HT-29 (cell line): ENCODE measurements at regions not wholly inside any gene's neighbourhood (a gene's known extent, or its start where the extent isn't known, plus 50 kb on each side); places are given as distances from the start of the nearest gene placed in this dataset.

ENCODE experiments used
- DNase-seq: peaks from one replicate; pipeline ENCODE4 v3.0.0-alpha.2; 2015; ENCODE audit warnings: low spot score

DNA sequence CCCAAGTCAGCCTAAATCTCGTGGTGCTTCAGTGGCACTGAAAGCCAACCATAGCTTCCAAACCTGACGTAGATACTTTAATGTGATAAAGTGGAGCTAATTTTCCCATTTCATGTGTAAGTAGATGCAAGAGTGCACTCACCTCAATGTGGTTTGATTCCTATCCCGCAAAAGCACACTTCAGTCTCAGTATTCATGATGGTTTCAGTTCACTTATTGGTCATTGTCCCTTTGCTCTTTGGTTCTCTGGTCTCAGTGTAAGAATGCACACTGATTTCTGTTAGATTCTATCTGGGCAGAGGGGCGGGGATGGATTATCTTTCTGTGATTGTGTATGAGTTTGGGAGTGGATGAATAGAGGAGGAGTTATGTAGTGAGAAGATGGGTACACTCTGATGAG lies 340.6 kb downstream of the KCNRG start:
- no peak for DNase-seq

DNA sequence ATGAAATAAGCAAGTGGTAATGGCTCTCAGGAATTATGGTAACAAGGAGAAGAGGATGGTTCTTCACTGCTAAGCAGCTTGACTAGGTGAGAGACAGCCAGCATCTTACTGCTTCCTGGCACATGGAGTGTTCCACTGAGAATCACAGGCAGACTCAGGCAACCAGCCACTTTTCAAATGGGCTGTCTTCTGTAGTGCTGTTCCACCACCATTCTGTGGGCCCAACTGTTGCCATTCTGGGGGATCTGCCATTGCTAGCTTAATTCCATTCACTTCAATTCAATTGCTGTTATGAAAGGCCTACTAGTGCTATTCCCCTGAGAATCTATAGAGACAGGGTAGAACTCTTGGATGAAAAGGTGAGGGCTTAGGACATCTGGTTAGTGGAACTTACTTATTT lies 341.9 kb downstream of the KCNRG start:
- no peak for DNase-seq

GRCh38 chr13:50357586-50358118 lies 342.4 kb downstream of the KCNRG start:
- peak; percentile 19 for DNase-seq

DNA sequence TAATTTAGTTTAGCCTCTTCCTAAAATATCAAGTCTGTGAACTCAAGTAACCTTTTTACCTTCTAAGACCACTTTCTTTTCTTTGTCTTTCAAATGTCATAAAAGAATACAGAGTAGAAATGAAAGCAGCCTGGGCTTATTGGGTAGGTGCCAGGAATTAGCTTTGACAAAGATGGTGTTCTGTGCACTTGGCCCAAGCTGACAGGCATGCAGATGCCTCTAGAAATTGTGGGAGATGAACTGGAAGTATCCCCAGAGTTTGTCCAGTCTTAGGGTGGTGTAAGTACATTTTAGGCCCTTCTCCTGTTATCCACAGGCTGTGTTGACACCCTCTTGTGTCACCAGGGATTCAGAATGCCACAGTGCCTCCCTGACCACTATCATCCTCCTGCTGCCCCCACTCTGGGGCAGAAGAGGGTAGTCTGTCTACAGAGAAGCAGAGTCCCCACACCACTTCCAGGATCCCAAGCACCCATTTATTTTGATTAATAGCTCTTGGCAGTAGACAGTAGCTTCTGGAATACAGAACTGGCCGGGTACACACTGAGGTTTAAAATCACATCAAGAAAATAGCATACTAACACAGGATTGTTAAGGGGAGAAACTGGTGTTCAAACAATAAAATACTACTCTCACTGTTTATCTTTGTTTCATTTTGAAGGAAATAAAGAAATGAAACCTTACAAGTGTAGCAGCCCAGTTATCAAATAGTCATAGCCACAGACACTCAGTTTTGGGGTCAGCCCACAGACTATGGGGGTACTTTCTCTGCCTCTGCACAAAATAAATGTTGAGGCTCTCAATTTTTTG lies 343.2 kb downstream of the KCNRG start:
- no peak for DNase-seq

DNA sequence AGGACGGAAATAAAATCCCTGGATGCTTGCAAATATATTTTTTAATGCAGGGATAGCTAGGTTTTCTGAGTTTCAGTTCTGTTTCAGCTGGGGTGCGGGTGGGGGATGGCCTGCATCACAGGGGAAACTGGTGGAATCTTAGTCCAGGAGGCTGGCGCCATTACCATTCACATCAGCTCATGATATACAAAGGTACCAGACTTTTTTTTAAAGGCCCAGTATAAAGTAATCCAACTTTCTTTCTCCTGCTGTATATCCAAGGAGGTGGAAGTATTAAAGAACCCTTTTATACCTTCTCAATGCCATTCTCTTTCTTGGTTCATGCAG lies 343.8 kb downstream of the KCNRG start:
- no peak for DNase-seq

GRCh38 chr13:50359779-50360178 lies 344.5 kb downstream of the KCNRG start:
- DNase-seq = no peak

GRCh38 chr13:50360637-50361036 lies 345.4 kb downstream of the KCNRG start:
- no peak for DNase-seq

- DNase-seq = no peak
Observed at GRCh38 chr13:50361282-50361681, 346.0 kb downstream of the KCNRG start.

DNA sequence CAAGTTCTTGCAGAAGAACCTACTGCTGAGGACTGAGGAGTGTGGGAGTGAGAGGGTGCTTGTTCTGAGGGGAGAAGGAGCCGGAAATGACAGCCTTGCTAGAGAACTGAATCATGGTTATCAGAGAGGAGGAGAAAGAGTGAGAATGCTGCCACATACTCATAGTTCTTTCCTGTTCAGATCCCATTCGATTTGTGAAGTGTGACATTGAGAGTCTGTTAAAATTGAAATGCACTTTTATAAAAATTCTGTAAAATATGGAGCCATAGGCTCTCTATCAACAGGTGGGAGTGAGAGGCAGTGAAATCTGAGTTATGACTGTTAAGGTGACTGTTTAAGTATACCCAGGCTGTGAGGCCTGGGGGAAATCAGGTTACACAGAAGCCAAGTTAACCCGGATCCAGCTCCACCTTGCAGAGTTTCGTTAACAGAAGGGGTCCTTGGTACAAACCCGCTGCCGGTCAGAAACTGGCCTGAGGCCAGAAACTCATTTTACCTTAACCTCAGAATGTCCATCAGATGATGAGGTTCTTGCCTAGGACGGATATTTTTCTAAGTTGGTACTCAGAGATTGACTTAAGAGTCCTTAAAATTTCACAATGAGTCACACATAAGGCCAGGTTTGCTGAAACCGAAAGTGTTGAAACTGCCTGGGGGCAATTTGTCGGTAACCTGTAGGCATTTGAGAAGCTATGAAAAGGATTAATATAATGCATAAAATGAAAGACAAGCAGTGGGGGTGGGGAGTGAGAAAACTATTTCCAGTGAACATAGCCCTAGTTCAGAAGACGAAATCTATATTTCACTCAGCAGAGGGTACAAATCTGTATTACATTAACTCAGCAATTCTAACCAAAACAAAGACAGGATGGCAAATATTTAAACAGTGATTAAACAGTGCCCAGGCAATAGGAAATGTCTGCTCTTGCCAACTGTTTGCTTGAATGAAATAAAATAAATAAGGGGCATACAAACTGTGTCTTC lies 350.5 kb downstream of the KCNRG start:
- DNase-seq = peak; percentile 76

DNA sequence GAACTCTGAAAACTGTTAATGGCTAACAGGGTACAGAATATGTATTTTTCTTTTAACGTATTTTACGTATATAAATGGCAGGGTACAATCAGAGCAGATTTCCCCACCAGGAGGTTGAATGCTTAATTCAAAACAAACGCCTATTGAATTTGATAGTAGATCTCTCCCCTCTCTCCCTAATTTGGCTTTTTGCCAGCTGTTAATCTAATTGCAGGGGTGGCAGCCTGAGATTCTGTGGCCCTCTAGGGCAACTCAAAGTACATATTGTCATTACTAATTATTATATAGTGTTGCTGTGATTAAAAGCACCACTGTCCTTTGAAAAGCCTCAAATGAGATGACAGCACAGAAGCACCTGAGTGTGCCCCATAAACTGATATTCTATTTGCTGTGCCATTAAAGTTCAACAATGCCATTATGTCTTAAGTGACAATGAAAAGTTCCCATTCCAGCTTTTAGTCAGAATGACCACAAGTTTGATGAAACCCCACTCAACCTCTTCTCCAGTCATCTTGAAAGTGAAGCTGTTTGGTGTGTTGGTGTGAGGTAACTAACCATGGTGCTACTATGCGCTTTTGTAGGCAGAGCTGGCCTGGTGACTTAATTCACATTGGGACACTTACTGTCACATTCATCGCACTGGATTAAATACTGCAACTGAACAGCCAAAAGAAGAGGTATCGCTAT lies 351.4 kb downstream of the KCNRG start:
- peak; percentile 37 for DNase-seq

GRCh38 chr13:50369646-50370045 lies 354.4 kb downstream of the KCNRG start:
- no peak for DNase-seq

GRCh38 chr13:50370303-50370950 lies 355.2 kb downstream of the KCNRG start:
- DNase-seq = no peak

DNA sequence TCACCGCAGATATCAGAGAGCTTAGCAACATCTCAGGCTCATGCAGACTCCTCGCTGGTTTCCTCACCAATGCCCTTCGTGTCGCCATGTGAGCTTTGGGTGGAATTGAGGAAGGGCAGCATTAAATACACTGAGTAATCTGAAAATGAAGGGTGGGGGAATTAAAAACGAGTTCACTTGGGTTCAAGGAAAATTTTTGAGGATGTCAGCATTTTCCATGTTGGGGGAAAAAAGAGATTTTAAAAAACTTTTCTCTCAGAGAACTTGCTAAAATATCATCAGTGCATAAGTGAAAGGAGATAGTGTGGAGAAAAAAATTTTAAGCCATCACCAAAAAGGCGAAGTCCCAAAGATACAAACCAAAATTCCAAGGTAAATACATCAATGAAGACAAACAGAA lies 359.3 kb downstream of the KCNRG start:
- no peak for DNase-seq

DNA sequence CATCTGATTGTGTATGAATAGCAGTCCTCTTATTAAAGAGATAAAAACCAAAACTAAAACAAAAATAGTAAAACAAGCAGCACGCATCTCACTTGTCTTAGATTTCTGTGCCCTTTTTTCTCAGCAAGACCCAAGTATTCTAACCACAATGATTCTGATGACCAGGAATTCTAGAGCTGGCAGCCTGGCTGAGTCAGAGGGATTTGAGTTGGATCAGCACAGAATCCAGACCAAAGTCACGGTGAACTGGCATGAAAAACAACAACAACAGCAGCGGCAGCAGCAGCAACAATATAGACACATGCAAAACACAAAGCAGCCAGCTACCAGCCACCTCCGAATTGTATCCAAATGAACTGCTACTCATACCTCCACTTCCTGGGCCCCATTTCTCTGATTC lies 360.5 kb downstream of the KCNRG start:
- no peak for DNase-seq

- peak; percentile 48 for DNase-seq
Observed at GRCh38 chr13:50376895-50377575, 361.8 kb downstream of the KCNRG start.

- no peak for DNase-seq
Observed at GRCh38 chr13:50377726-50378270, 362.6 kb downstream of the KCNRG start.

DNA sequence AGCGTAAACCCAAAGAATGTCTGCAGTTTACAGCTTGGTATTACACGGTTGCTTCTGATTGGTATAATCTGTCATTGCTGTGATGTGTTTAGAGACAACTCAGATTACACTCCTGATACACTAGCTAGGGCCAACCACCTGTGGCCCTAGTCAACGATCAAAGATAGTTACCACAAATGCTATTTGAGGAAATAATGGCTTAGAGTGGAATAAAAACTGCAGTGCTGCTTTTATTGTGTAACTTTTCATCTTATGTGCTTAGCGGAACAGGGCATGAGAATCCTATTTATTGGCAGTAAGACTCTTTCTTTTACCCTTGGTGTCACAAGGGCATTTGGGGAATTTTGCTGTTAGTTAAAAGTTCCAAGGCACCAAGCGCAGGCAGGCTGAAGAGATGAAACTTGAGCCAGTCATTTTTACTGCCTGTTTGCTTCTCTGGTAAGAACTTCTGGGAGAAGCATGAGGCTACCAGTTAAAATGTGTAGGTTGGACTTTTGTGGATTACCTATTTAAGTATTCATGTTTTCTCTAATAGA lies 363.3 kb downstream of the KCNRG start:
- DNase-seq = no peak

- DNase-seq = no peak
Observed at GRCh38 chr13:50379584-50379983, 364.3 kb downstream of the KCNRG start.

- no peak for DNase-seq
Observed at GRCh38 chr13:50380905-50381304, 365.7 kb downstream of the KCNRG start.

DNA sequence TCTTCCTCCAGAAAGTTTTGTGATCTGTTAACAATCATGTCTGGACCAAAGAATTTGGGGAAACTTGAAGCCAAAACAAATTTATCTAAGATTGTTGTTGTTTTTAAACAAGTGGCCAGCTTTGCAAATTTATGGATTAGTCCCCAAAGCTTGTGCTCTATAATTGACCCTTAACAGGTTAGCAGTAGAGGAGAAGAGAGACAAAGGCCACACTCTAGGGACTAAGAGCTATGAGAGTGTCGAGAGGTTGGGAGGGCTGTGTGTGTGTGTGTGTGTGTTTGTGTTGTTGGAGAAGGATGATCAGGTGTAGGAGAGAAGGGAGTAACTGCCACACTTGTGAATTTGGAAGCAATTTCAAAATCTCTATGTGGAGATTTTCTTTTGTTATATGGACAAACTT lies 367.3 kb downstream of the KCNRG start:
- DNase-seq = no peak
